ENCODE measurements at regions not wholly inside any gene's neighbourhood (a gene's known extent, or its start where the extent isn't known, plus 50 kb on each side); places are given as distances from the start of the nearest gene placed in this dataset.
"Not testable (repeated sequence)": the region's sequence is repeated elsewhere in the genome, so short reads cannot be mapped to it uniquely, and the experiment has no call there.

- H4K20me1 ChIP-seq (ENCODE audit: insufficient read depth, low read length) = no peaks in the 10 kb centered on the region
- no peaks in the 10 kb centered on the region for H3K79me2 ChIP-seq (ENCODE audit: insufficient read depth, low read length)
- no peaks in the 10 kb centered on the region for H3K4me1 ChIP-seq (ENCODE audit: insufficient read depth, low read length)
- no peak overlapping the region for H3K27ac ChIP-seq (ENCODE audit: low read length)
- H3K36me3 ChIP-seq (ENCODE audit: insufficient read depth, low read length) = no peaks in the 10 kb centered on the region
- TF ChIP-seq EZH2 (IDR thresholded peaks at IDR 0.05; ENCODE audit: borderline replicate concordance, low read depth, low read length, severe bottlenecking) = no peak
- TF ChIP-seq CTCF (IDR thresholded peaks at IDR 0.05; ENCODE audit: borderline replicate concordance, extremely low read depth, low read length, poor library complexity, severe bottlenecking) = no peak
- H3K9ac ChIP-seq (ENCODE audit: low read depth, low read length) = no peak overlapping the region
- ATAC-seq (ENCODE audit: insufficient read depth, low read depth) (no peak), DNase-seq (no peak)
- no peaks in the 10 kb centered on the region for H3K27me3 ChIP-seq (ENCODE audit: insufficient read depth, low read length, poor library complexity)
- no peak overlapping the region for H3K4me3 ChIP-seq (ENCODE audit: low read depth in 1 of 2, low read length in 2 of 2)
- H2AFZ ChIP-seq (ENCODE audit: low read depth, low read length) = no peak overlapping the region
- H3K9me3 ChIP-seq (ENCODE audit: insufficient read depth, low read length, severe bottlenecking) = no peaks in the 10 kb centered on the region
- H3K4me2 ChIP-seq (ENCODE audit: insufficient read depth, low read length) = no peak overlapping the region
Measured at GRCh38 chr9:12318732-12319685, 374.2 kb upstream of the TYRP1 start.

- H3K9me3 ChIP-seq (ENCODE audit: insufficient read depth, low read length, severe bottlenecking) = no peaks in the 10 kb centered on the region
- ATAC-seq (ENCODE audit: insufficient read depth, low read depth) (no peak), DNase-seq (no peak)
- H3K27me3 ChIP-seq (ENCODE audit: insufficient read depth, low read length, poor library complexity) = no peaks in the 10 kb centered on the region
- H3K4me2 ChIP-seq (ENCODE audit: insufficient read depth, low read length) = no peak overlapping the region
- H3K79me2 ChIP-seq (ENCODE audit: insufficient read depth, low read length) = no peaks in the 10 kb centered on the region
- no peak overlapping the region for H2AFZ ChIP-seq (ENCODE audit: low read depth, low read length)
- H3K9ac ChIP-seq (ENCODE audit: low read depth, low read length) = no peak overlapping the region
- no peak for TF ChIP-seq EZH2 (IDR thresholded peaks at IDR 0.05; ENCODE audit: borderline replicate concordance, low read depth, low read length, severe bottlenecking)
- no peak for TF ChIP-seq CTCF (IDR thresholded peaks at IDR 0.05; ENCODE audit: borderline replicate concordance, extremely low read depth, low read length, poor library complexity, severe bottlenecking)
- H4K20me1 ChIP-seq (ENCODE audit: insufficient read depth, low read length) = no peaks in the 10 kb centered on the region
- H3K4me1 ChIP-seq (ENCODE audit: insufficient read depth, low read length) = no peaks in the 10 kb centered on the region
- H3K4me3 ChIP-seq (ENCODE audit: low read depth in 1 of 2, low read length in 2 of 2) = no peak overlapping the region
- H3K36me3 ChIP-seq (ENCODE audit: insufficient read depth, low read length) = no peaks in the 10 kb centered on the region
- no peak overlapping the region for H3K27ac ChIP-seq (ENCODE audit: low read length)
Measured at GRCh38 chr9:12329623-12329985, 363.6 kb upstream of the TYRP1 start.

GRCh38 chr9:12333966-12334365 is 359.2 kb upstream of the TYRP1 start:
- H3K79me2 ChIP-seq (ENCODE audit: insufficient read depth, low read length); H3K4me2 ChIP-seq (ENCODE audit: insufficient read depth, low read length); H3K36me3 ChIP-seq (ENCODE audit: insufficient read depth, low read length); H3K9me3 ChIP-seq (ENCODE audit: insufficient read depth, low read length, severe bottlenecking); DNase-seq; H3K9ac ChIP-seq (ENCODE audit: low read depth, low read length); H3K27ac ChIP-seq (ENCODE audit: low read length); H2AFZ ChIP-seq (ENCODE audit: low read depth, low read length); H3K27me3 ChIP-seq (ENCODE audit: insufficient read depth, low read length, poor library complexity); H3K4me3 ChIP-seq (ENCODE audit: low read depth in 1 of 2, low read length in 2 of 2); H4K20me1 ChIP-seq (ENCODE audit: insufficient read depth, low read length); ATAC-seq (ENCODE audit: insufficient read depth, low read depth); H3K4me1 ChIP-seq (ENCODE audit: insufficient read depth, low read length): not testable (repeated sequence)

- no peaks in the 10 kb centered on the region for H3K36me3 ChIP-seq (ENCODE audit: insufficient read depth, low read length)
- no peak overlapping the region for H3K4me2 ChIP-seq (ENCODE audit: insufficient read depth, low read length)
- H2AFZ ChIP-seq (ENCODE audit: low read depth, low read length) = no peak overlapping the region
- H3K9me3 ChIP-seq (ENCODE audit: insufficient read depth, low read length, severe bottlenecking) = no peaks in the 10 kb centered on the region
- H3K4me1 ChIP-seq (ENCODE audit: insufficient read depth, low read length) = no peaks in the 10 kb centered on the region
- H3K79me2 ChIP-seq (ENCODE audit: insufficient read depth, low read length) = no peaks in the 10 kb centered on the region
- no peaks in the 10 kb centered on the region for H3K27me3 ChIP-seq (ENCODE audit: insufficient read depth, low read length, poor library complexity)
- ATAC-seq (ENCODE audit: insufficient read depth, low read depth) = no peak
- no peak overlapping the region for H3K27ac ChIP-seq (ENCODE audit: low read length)
- no peaks in the 10 kb centered on the region for H4K20me1 ChIP-seq (ENCODE audit: insufficient read depth, low read length)
- H3K4me3 ChIP-seq (ENCODE audit: low read depth in 1 of 2, low read length in 2 of 2) = no peak overlapping the region
- no peak for DNase-seq
- TF ChIP-seq EZH2 (IDR thresholded peaks at IDR 0.05; ENCODE audit: borderline replicate concordance, low read depth, low read length, severe bottlenecking) (no peak), CTCF (IDR thresholded peaks at IDR 0.05; ENCODE audit: borderline replicate concordance, extremely low read depth, low read length, poor library complexity, severe bottlenecking) (no peak)
- no peak overlapping the region for H3K9ac ChIP-seq (ENCODE audit: low read depth, low read length)
Measured at GRCh38 chr9:12350775-12351174, 342.4 kb upstream of the TYRP1 start.
